Stimulated activated CD8-positive, alpha-beta memory T cell treated with anti-CD3 and anti-CD28 coated beads, Interleukin-7, amount 100 ng/mL, for 4 hours (primary cell): ENCODE measurements at regions not wholly inside any gene's neighbourhood (a gene's known extent, or its start where the extent isn't known, plus 50 kb on each side); places are given as distances from the start of the nearest gene placed in this dataset.

Source experiments
- DNase-seq, 2 donors: peaks; one replicate each; pipeline ENCODE4 v3.0.0-alpha.2; 2020; ENCODE audit warnings: low read depth in 2 of 2

GRCh38 chrX:22395372-22395771, 122.7 kb downstream of the CBLL2 start:
- DNase-seq = no peak

GRCh38 chrX:22396408-22396807, 123.7 kb downstream of the CBLL2 start:
- DNase-seq = no peak

GRCh38 chrX:22397566-22397965, 124.9 kb downstream of the CBLL2 start:
- no peak for DNase-seq

GRCh38 chrX:22399437-22400192, 126.9 kb downstream of the CBLL2 start:
- no peak for DNase-seq

- no peak for DNase-seq
Observed at GRCh38 chrX:22404297-22404696, 131.6 kb downstream of the CBLL2 start.

- DNase-seq = no peak
Observed at GRCh38 chrX:22406201-22406737, 133.6 kb downstream of the CBLL2 start.

- DNase-seq = no peak
Observed at GRCh38 chrX:22409418-22409817, 136.7 kb downstream of the CBLL2 start.

- no peak for DNase-seq
Observed at GRCh38 chrX:22424122-22424915, 151.6 kb downstream of the CBLL2 start.

- no peak for DNase-seq
Observed at GRCh38 chrX:22424919-22425318, 152.2 kb downstream of the CBLL2 start.

- DNase-seq = no peak
Observed at GRCh38 chrX:22429704-22430103, 157.0 kb downstream of the CBLL2 start.

GRCh38 chrX:22430701-22431100, 158.0 kb downstream of the CBLL2 start:
- no peak for DNase-seq

- no peak for DNase-seq
Observed at GRCh38 chrX:22433292-22434070, 160.8 kb downstream of the CBLL2 start.

- DNase-seq = no peak
Observed at GRCh38 chrX:22445880-22446279, 173.2 kb downstream of the CBLL2 start.

- no peak for DNase-seq
Observed at GRCh38 chrX:22462959-22463358, 190.2 kb downstream of the CBLL2 start.

- no peak for DNase-seq
Observed at GRCh38 chrX:22467571-22467970, 194.9 kb downstream of the CBLL2 start.

GRCh38 chrX:22481436-22481835, 208.7 kb downstream of the CBLL2 start:
- DNase-seq = no peak

GRCh38 chrX:22486296-22486695, 213.6 kb downstream of the CBLL2 start:
- DNase-seq = no peak

GRCh38 chrX:22516893-22517292, 244.2 kb downstream of the CBLL2 start:
- DNase-seq = no peak

GRCh38 chrX:22520128-22520828, 247.6 kb downstream of the CBLL2 start:
- DNase-seq = no peak

GRCh38 chrX:22526339-22526738, 253.6 kb downstream of the CBLL2 start:
- no peak for DNase-seq

- DNase-seq = no peak
Observed at GRCh38 chrX:22527302-22527701, 254.6 kb downstream of the CBLL2 start.

- no peak for DNase-seq
Observed at GRCh38 chrX:22533898-22534297, 261.2 kb downstream of the CBLL2 start.
